ENCODE measurements at regions not wholly inside any gene's neighbourhood (a gene's known extent, or its start where the extent isn't known, plus 50 kb on each side); places are given as distances from the start of the nearest gene placed in this dataset.
"Not testable (repeated sequence)": the region's sequence is repeated elsewhere in the genome, so short reads cannot be mapped to it uniquely, and the experiment has no call there.

GRCh38 chr7:85699482-85699881 lies 512.6 kb upstream of the SEMA3D start:
- no peaks in the 10 kb centered on the region for H3K4me1 Mint-ChIP-seq (ENCODE audit: low read depth)
- ATAC-seq (replicated peaks in 1 of 2) (no peak), DNase-seq (no peak)
- no peaks in the 10 kb centered on the region for H3K9me3 Mint-ChIP-seq
- H3K4me3 Mint-ChIP-seq = no peak overlapping the region
- H3K36me3 Mint-ChIP-seq (ENCODE audit: insufficient read depth in 2 of 2) = no peaks in the 10 kb centered on the region
- no peaks in the 10 kb centered on the region for H3K27me3 Mint-ChIP-seq (ENCODE audit: low read depth)
- no peak overlapping the region for H3K27ac Mint-ChIP-seq

- Mint-ChIP-seq H3K9me3 (peaks cover 0 to 1% of the 10 kb centered on the region in 2 donors), H3K27me3 (ENCODE audit: low read depth) (no peaks in the 10 kb centered on the region), H3K27ac (no peak overlapping the region), H3K4me1 (ENCODE audit: low read depth) (no peaks in the 10 kb centered on the region), H3K36me3 (ENCODE audit: insufficient read depth in 2 of 2) (no peaks in the 10 kb centered on the region), H3K4me3 (no peak overlapping the region)
- DNase-seq = no peak
- ATAC-seq (replicated peaks in 1 of 2) = no peak
Measured at GRCh38 chr7:85695533-85695932, 508.7 kb upstream of the SEMA3D start.

GRCh38 chr7:85695041-85695440 lies 508.2 kb upstream of the SEMA3D start:
- H3K4me1 Mint-ChIP-seq (ENCODE audit: low read depth) = no peaks in the 10 kb centered on the region
- no peak overlapping the region for H3K4me3 Mint-ChIP-seq
- H3K9me3 Mint-ChIP-seq = peaks cover 0 to 1% of the 10 kb centered on the region in 2 donors
- H3K36me3 Mint-ChIP-seq (ENCODE audit: insufficient read depth in 2 of 2) = no peaks in the 10 kb centered on the region
- H3K27me3 Mint-ChIP-seq (ENCODE audit: low read depth) = no peaks in the 10 kb centered on the region
- no peak overlapping the region for H3K27ac Mint-ChIP-seq
- no peak for ATAC-seq (replicated peaks in 1 of 2)
- DNase-seq = no peak

GRCh38 chr7:85693326-85693725 lies 506.5 kb upstream of the SEMA3D start:
- H3K9me3 Mint-ChIP-seq = peaks cover 0 to 1% of the 10 kb centered on the region in 2 donors
- no peaks in the 10 kb centered on the region for H3K4me1 Mint-ChIP-seq (ENCODE audit: low read depth)
- no peaks in the 10 kb centered on the region for H3K36me3 Mint-ChIP-seq (ENCODE audit: insufficient read depth in 2 of 2)
- no peak for ATAC-seq (replicated peaks in 1 of 2)
- no peak for DNase-seq
- H3K27me3 Mint-ChIP-seq (ENCODE audit: low read depth) = no peaks in the 10 kb centered on the region
- no peak overlapping the region for H3K4me3 Mint-ChIP-seq
- H3K27ac Mint-ChIP-seq = no peak overlapping the region

- peaks cover 3 to 6% of the 10 kb centered on the region in 2 donors for H3K9me3 Mint-ChIP-seq
- no peak overlapping the region for H3K27ac Mint-ChIP-seq
- no peaks in the 10 kb centered on the region for H3K27me3 Mint-ChIP-seq (ENCODE audit: low read depth)
- H3K36me3 Mint-ChIP-seq (ENCODE audit: insufficient read depth in 2 of 2) = no peaks in the 10 kb centered on the region
- H3K4me3 Mint-ChIP-seq = no peak overlapping the region
- ATAC-seq (replicated peaks in 1 of 2) (no peak), DNase-seq (no peak)
- no peaks in the 10 kb centered on the region for H3K4me1 Mint-ChIP-seq (ENCODE audit: low read depth)
Measured at GRCh38 chr7:85688712-85689111, 501.9 kb upstream of the SEMA3D start.

GRCh38 chr7:85686401-85687181 lies 499.7 kb upstream of the SEMA3D start:
- Mint-ChIP-seq H3K27me3 (ENCODE audit: low read depth) (no peaks in the 10 kb centered on the region), H3K4me1 (ENCODE audit: low read depth) (no peaks in the 10 kb centered on the region), H3K27ac (no peak overlapping the region), H3K9me3 (peaks cover 3 to 6% of the 10 kb centered on the region in 2 donors), H3K36me3 (ENCODE audit: insufficient read depth in 2 of 2) (no peaks in the 10 kb centered on the region), H3K4me3 (no peak overlapping the region)
- DNase-seq (no peak), ATAC-seq (replicated peaks in 1 of 2) (no peak)

- no peaks in the 10 kb centered on the region for H3K4me1 Mint-ChIP-seq (ENCODE audit: low read depth)
- no peak overlapping the region for H3K27ac Mint-ChIP-seq
- no peaks in the 10 kb centered on the region for H3K27me3 Mint-ChIP-seq (ENCODE audit: low read depth)
- no peaks in the 10 kb centered on the region for H3K36me3 Mint-ChIP-seq (ENCODE audit: insufficient read depth in 2 of 2)
- ATAC-seq (replicated peaks in 1 of 2) (no peak), DNase-seq (no peak)
- H3K4me3 Mint-ChIP-seq = no peak overlapping the region
- peaks cover 3 to 6% of the 10 kb centered on the region in 2 donors for H3K9me3 Mint-ChIP-seq
Measured at GRCh38 chr7:85685901-85686300, 499.0 kb upstream of the SEMA3D start.

GRCh38 chr7:85682833-85683620 lies 496.2 kb upstream of the SEMA3D start:
- DNase-seq = no peak
- Mint-ChIP-seq H3K36me3 (ENCODE audit: insufficient read depth in 2 of 2) (peaks cover 0 to 1% of the 10 kb centered on the region in 2 donors), H3K4me1 (ENCODE audit: low read depth) (no peaks in the 10 kb centered on the region), H3K27me3 (ENCODE audit: low read depth) (no peaks in the 10 kb centered on the region), H3K4me3 (no peak overlapping the region), H3K9me3 (peaks cover 8 to 13% of the 10 kb centered on the region in 2 donors), H3K27ac (no peak overlapping the region)
- no peak for ATAC-seq (replicated peaks in 1 of 2)

GRCh38 chr7:85681241-85681640 lies 494.4 kb upstream of the SEMA3D start:
- Mint-ChIP-seq H3K27ac (no peak overlapping the region), H3K4me1 (ENCODE audit: low read depth) (no peaks in the 10 kb centered on the region), H3K36me3 (ENCODE audit: insufficient read depth in 2 of 2) (peaks cover 0 to 1% of the 10 kb centered on the region in 2 donors), H3K27me3 (ENCODE audit: low read depth) (no peaks in the 10 kb centered on the region), H3K9me3 (peaks cover 10 to 12% of the 10 kb centered on the region in 2 donors), H3K4me3 (no peak overlapping the region)
- no peak for ATAC-seq (replicated peaks in 1 of 2)
- DNase-seq = no peak

- not testable (repeated sequence) for ATAC-seq (replicated peaks in 1 of 2); H3K27me3 Mint-ChIP-seq (ENCODE audit: low read depth); H3K27ac Mint-ChIP-seq; H3K36me3 Mint-ChIP-seq (ENCODE audit: insufficient read depth in 2 of 2); DNase-seq; H3K4me3 Mint-ChIP-seq; H3K4me1 Mint-ChIP-seq (ENCODE audit: low read depth)
- H3K9me3 Mint-ChIP-seq = peaks cover 10 to 12% of the 10 kb centered on the region in 2 donors
Measured at GRCh38 chr7:85675093-85675492, 488.2 kb upstream of the SEMA3D start.

GRCh38 chr7:85673876-85674275 lies 487.0 kb upstream of the SEMA3D start:
- H3K9me3 Mint-ChIP-seq = peaks cover 10% of the 10 kb centered on the region in 2 donors
- H3K27me3 Mint-ChIP-seq (ENCODE audit: low read depth) = no peaks in the 10 kb centered on the region
- DNase-seq = no peak
- H3K4me1 Mint-ChIP-seq (ENCODE audit: low read depth) = no peaks in the 10 kb centered on the region
- H3K36me3 Mint-ChIP-seq (ENCODE audit: insufficient read depth in 2 of 2) = peaks cover 0 to 1% of the 10 kb centered on the region in 2 donors
- H3K27ac Mint-ChIP-seq = no peak overlapping the region
- no peak overlapping the region for H3K4me3 Mint-ChIP-seq
- ATAC-seq (replicated peaks in 1 of 2) = no peak

GRCh38 chr7:85669225-85669624 lies 482.4 kb upstream of the SEMA3D start:
- Mint-ChIP-seq H3K36me3 (ENCODE audit: insufficient read depth in 2 of 2) (no peaks in the 10 kb centered on the region), H3K27me3 (ENCODE audit: low read depth) (no peaks in the 10 kb centered on the region), H3K4me3 (no peak overlapping the region), H3K4me1 (ENCODE audit: low read depth) (no peaks in the 10 kb centered on the region), H3K9me3 (peaks cover 0 to 4% of the 10 kb centered on the region in 2 donors), H3K27ac (no peak overlapping the region)
- DNase-seq = no peak
- ATAC-seq (replicated peaks in 1 of 2) = no peak

- H3K27me3 Mint-ChIP-seq (ENCODE audit: low read depth) = no peaks in the 10 kb centered on the region
- H3K9me3 Mint-ChIP-seq = peaks cover 0 to 2% of the 10 kb centered on the region in 2 donors
- DNase-seq (no peak), ATAC-seq (replicated peaks in 1 of 2) (no peak)
- H3K36me3 Mint-ChIP-seq (ENCODE audit: insufficient read depth in 2 of 2) = no peaks in the 10 kb centered on the region
- no peak overlapping the region for H3K4me3 Mint-ChIP-seq
- no peaks in the 10 kb centered on the region for H3K4me1 Mint-ChIP-seq (ENCODE audit: low read depth)
- no peak overlapping the region for H3K27ac Mint-ChIP-seq
Measured at GRCh38 chr7:85664341-85664740, 477.5 kb upstream of the SEMA3D start.

Measured in activated T-cell treated with anti-CD3 and anti-CD28 coated beads, Interleukin-2, amount 50 U/mL, for 72 hours (primary cell).